Calu3 (cell line): ENCODE measurements at regions not wholly inside any gene's neighbourhood (a gene's known extent, or its start where the extent isn't known, plus 50 kb on each side); places are given as distances from the start of the nearest gene placed in this dataset.
"Not testable (repeated sequence)": the region's sequence is repeated elsewhere in the genome, so short reads cannot be mapped to it uniquely, and the experiment has no call there.

ENCODE experiments used
- BruUV-seq: library from RNA; stranded (reverse); fragments of 400-500 nt; replicated peaks from 2 replicates; lab custom pipeline; 2021; lab: Mats Ljungman, UMichigan
- CTCF ChIA-PET: fragments of 300-600 bp; sonication (Branson Sonifier 250); formaldehyde crosslinking; loops from one replicate; lab custom pipeline; 2022; ENCODE audit warnings: antibody characterized with exemption; lab: Charles Lee
- DNase-seq: peaks from one replicate; pipeline ENCODE4 v3.0.0; 2022
- H3K27ac Mint-ChIP-seq: one replicate; pipeline ENCODE4 v1.8.0; 2022; ENCODE audit warnings: mixed read lengths; ENCODE audit not compliant: unreplicated experiment
- H3K27me3 Mint-ChIP-seq: one replicate; pipeline ENCODE4 v1.8.0; 2022; ENCODE audit warnings: mixed read lengths; ENCODE audit not compliant: unreplicated experiment
- H3K36me3 Mint-ChIP-seq: one replicate; pipeline ENCODE4 v1.8.0; 2022; ENCODE audit warnings: mild to moderate bottlenecking, moderate library complexity, mixed read lengths; ENCODE audit not compliant: insufficient read depth, unreplicated experiment
- H3K4me1 Mint-ChIP-seq: one replicate; pipeline ENCODE4 v1.8.0; 2022; ENCODE audit warnings: mild to moderate bottlenecking, low read depth, mixed read lengths; ENCODE audit not compliant: unreplicated experiment
- H3K4me3 Mint-ChIP-seq: one replicate; pipeline ENCODE4 v1.8.0; 2022; ENCODE audit warnings: mild to moderate bottlenecking, low read depth, moderate library complexity, mixed read lengths; ENCODE audit not compliant: unreplicated experiment
- H3K9me3 Mint-ChIP-seq: one replicate; pipeline ENCODE4 v1.8.0; 2022; ENCODE audit warnings: low read depth, mixed read lengths; ENCODE audit not compliant: unreplicated experiment
- CTCF ChIP-seq: fragments of 200-600 bp; IDR thresholded peaks from one replicate; pipeline ENCODE4 v1.8.0; 2022; ENCODE audit warnings: antibody characterized with exemption; ENCODE audit not compliant: unreplicated experiment
- intact Hi-C: fragments of 100-400 bp; cut with micrococcal nuclease; formaldehyde crosslinking; loops from one replicate; pipeline ENCODE4 v1.10.0; 2022; ENCODE audit not compliant: unreplicated experiment

- no peaks in the 10 kb centered on the region for H3K27me3 Mint-ChIP-seq
- CTCF ChIA-PET = no interaction called here
These were observed 855.3 kb downstream of the TBL1XR1 start for GRCh38 chr3:176341963-176342362.

GRCh38 chr3:176328666-176329065 is 868.6 kb downstream of the TBL1XR1 start:
- no peaks in the 10 kb centered on the region for H3K36me3 Mint-ChIP-seq
- no TSS peak for BruUV-seq
- H3K4me3 Mint-ChIP-seq = no peak overlapping the region
- no peak overlapping the region for H3K27ac Mint-ChIP-seq
- TF ChIP-seq CTCF = no peak
- no peaks in the 10 kb centered on the region for H3K4me1 Mint-ChIP-seq
- CTCF ChIA-PET = no interaction called here
- peaks cover 4% of the 10 kb centered on the region for H3K9me3 Mint-ChIP-seq
- intact Hi-C loops = no loop called here
- H3K27me3 Mint-ChIP-seq = no peaks in the 10 kb centered on the region
- no peak for DNase-seq

More at GRCh38 chr3:176341963-176342362, 855.3 kb downstream of the TBL1XR1 start:
- no peak overlapping the region for H3K4me3 Mint-ChIP-seq
- no TSS peak for BruUV-seq
- no peak for TF ChIP-seq CTCF
- no peaks in the 10 kb centered on the region for H3K9me3 Mint-ChIP-seq
- no peak overlapping the region for H3K27ac Mint-ChIP-seq
- intact Hi-C loops = no loop called here
- no peaks in the 10 kb centered on the region for H3K4me1 Mint-ChIP-seq
- H3K36me3 Mint-ChIP-seq = no peaks in the 10 kb centered on the region
- DNase-seq = no peak

GRCh38 chr3:176328198-176328597 is 869.1 kb downstream of the TBL1XR1 start:
- H3K27me3 Mint-ChIP-seq = no peaks in the 10 kb centered on the region
- no peaks in the 10 kb centered on the region for H3K4me1 Mint-ChIP-seq
- peaks cover 6% of the 10 kb centered on the region for H3K9me3 Mint-ChIP-seq
- no peaks in the 10 kb centered on the region for H3K36me3 Mint-ChIP-seq
- BruUV-seq = no TSS peak
- intact Hi-C loops = no loop called here
- no peak overlapping the region for H3K27ac Mint-ChIP-seq
- CTCF ChIA-PET = no interaction called here
- DNase-seq = no peak
- TF ChIP-seq CTCF = no peak
- no peak overlapping the region for H3K4me3 Mint-ChIP-seq

GRCh38 chr3:176326894-176327490 is 870.3 kb downstream of the TBL1XR1 start:
- BruUV-seq, H3K36me3 Mint-ChIP-seq, CTCF ChIA-PET, H3K9me3 Mint-ChIP-seq, H3K4me3 Mint-ChIP-seq, H3K4me1 Mint-ChIP-seq, intact Hi-C loops, H3K27ac Mint-ChIP-seq, DNase-seq, H3K27me3 Mint-ChIP-seq: not testable (repeated sequence)

GRCh38 chr3:176321532-176321931 is 875.8 kb downstream of the TBL1XR1 start:
- H3K27me3 Mint-ChIP-seq, H3K36me3 Mint-ChIP-seq, H3K4me3 Mint-ChIP-seq, BruUV-seq, H3K27ac Mint-ChIP-seq, H3K4me1 Mint-ChIP-seq, H3K9me3 Mint-ChIP-seq, CTCF ChIA-PET, intact Hi-C loops, DNase-seq: not testable (repeated sequence)
